Muscle of leg (tissue), 3 donors: ENCODE measurements at regions not wholly inside any gene's neighbourhood (a gene's known extent, or its start where the extent isn't known, plus 50 kb on each side); places are given as distances from the start of the nearest gene placed in this dataset.

Experiments
- DNase-seq: peaks from one replicate; pipeline ENCODE4 v3.0.0; 2013
- H3K27ac ChIP-seq: one replicate; pipeline ENCODE4 v1.5.1; 2013; ENCODE audit warnings: mild to moderate bottlenecking, low read length, control low read depth
- H3K27me3 ChIP-seq: one replicate; pipeline ENCODE4 v1.6.1; 2013; ENCODE audit warnings: low read length; ENCODE audit not compliant: control insufficient read depth, insufficient read depth
- H3K36me3 ChIP-seq: one replicate; pipeline ENCODE4 v1.6.1; 2013; ENCODE audit warnings: low read length; ENCODE audit not compliant: control insufficient read depth, insufficient read depth
- H3K4me1 ChIP-seq: one replicate; pipeline ENCODE4 v1.6.1; 2013; ENCODE audit warnings: low read length; ENCODE audit not compliant: control insufficient read depth, insufficient read depth
- H3K4me3 ChIP-seq: one replicate; pipeline ENCODE4 v1.5.1; 2013; ENCODE audit warnings: low read length, control low read depth
- H3K9me3 ChIP-seq: replicated peaks from 2 replicates; pipeline ENCODE4 v1.6.1; 2013; ENCODE audit warnings: low read depth, low read length; ENCODE audit not compliant: control insufficient read depth
- WGBS: methylation state at CpG from one replicate; pipeline ENCODE4 v1.1.5; 2013; ENCODE audit warnings: missing lambda C conversion rate; ENCODE audit not compliant: insufficient coverage; 5-methylcytosine and 5-hydroxymethylcytosine counted together

- H3K27ac ChIP-seq = no peak overlapping the region
- DNase-seq = no peak
- H3K36me3 ChIP-seq = no peaks in the 10 kb centered on the region
Measured at GRCh38 chr12:43057566-43057965, 468.0 kb upstream of the PRICKLE1 start.

GRCh38 chr12:43054085-43054484 is 464.5 kb upstream of the PRICKLE1 start:
- no peaks in the 10 kb centered on the region for H3K9me3 ChIP-seq
- no peak overlapping the region for H3K4me3 ChIP-seq
- no CpG with 5 or more reads among the region's 2 CpGs for WGBS
- H3K27me3 ChIP-seq = no peaks in the 10 kb centered on the region
- H3K27ac ChIP-seq = no peak overlapping the region
- H3K36me3 ChIP-seq = no peaks in the 10 kb centered on the region
- DNase-seq = no peak
- no peaks in the 10 kb centered on the region for H3K4me1 ChIP-seq

More at GRCh38 chr12:43057566-43057965, 468.0 kb upstream of the PRICKLE1 start:
- H3K4me3 ChIP-seq = no peak overlapping the region
- H3K4me1 ChIP-seq = no peaks in the 10 kb centered on the region
- no peaks in the 10 kb centered on the region for H3K27me3 ChIP-seq
- H3K9me3 ChIP-seq = no peaks in the 10 kb centered on the region

GRCh38 chr12:43052441-43052840 is 462.9 kb upstream of the PRICKLE1 start:
- H3K27me3 ChIP-seq = no peaks in the 10 kb centered on the region
- no peak overlapping the region for H3K4me3 ChIP-seq
- no peak overlapping the region for H3K27ac ChIP-seq
- no peaks in the 10 kb centered on the region for H3K9me3 ChIP-seq
- H3K36me3 ChIP-seq = no peaks in the 10 kb centered on the region
- DNase-seq = no peak
- no peaks in the 10 kb centered on the region for H3K4me1 ChIP-seq
- WGBS = 85% methylated on average over 2 of the region's 6 CpGs

- no peaks in the 10 kb centered on the region for H3K9me3 ChIP-seq
- no peak overlapping the region for H3K27ac ChIP-seq
- H3K27me3 ChIP-seq = no peaks in the 10 kb centered on the region
- no peak overlapping the region for H3K4me3 ChIP-seq
- H3K4me1 ChIP-seq = no peaks in the 10 kb centered on the region
- no CpG with 5 or more reads among the region's 2 CpGs for WGBS
- H3K36me3 ChIP-seq = no peaks in the 10 kb centered on the region
- DNase-seq = no peak
Measured at GRCh38 chr12:43044241-43044640, 454.7 kb upstream of the PRICKLE1 start.

GRCh38 chr12:43038991-43039390 is 449.4 kb upstream of the PRICKLE1 start:
- Histone ChIP-seq H3K27me3 (no peaks in the 10 kb centered on the region), H3K4me1 (no peaks in the 10 kb centered on the region), H3K27ac (no peak overlapping the region), H3K9me3 (no peaks in the 10 kb centered on the region), H3K36me3 (no peaks in the 10 kb centered on the region), H3K4me3 (no peak overlapping the region)
- DNase-seq = no peak
- 38% methylated on average over 3 of the region's 3 CpGs for WGBS

GRCh38 chr12:43029971-43030370 is 440.4 kb upstream of the PRICKLE1 start:
- no peak for DNase-seq
- H3K27me3 ChIP-seq = no peaks in the 10 kb centered on the region
- peaks cover 2% of the 10 kb centered on the region for H3K9me3 ChIP-seq
- H3K36me3 ChIP-seq = no peaks in the 10 kb centered on the region
- H3K27ac ChIP-seq = no peak overlapping the region
- no peaks in the 10 kb centered on the region for H3K4me1 ChIP-seq
- H3K4me3 ChIP-seq = no peak overlapping the region
- WGBS = no CpG with 5 or more reads among the region's 2 CpGs

GRCh38 chr12:43028826-43029225 is 439.3 kb upstream of the PRICKLE1 start:
- H3K4me1 ChIP-seq = no peaks in the 10 kb centered on the region
- WGBS = 57% methylated on average over 3 of the region's 3 CpGs
- peaks cover 2% of the 10 kb centered on the region for H3K9me3 ChIP-seq
- DNase-seq = no peak
- H3K27ac ChIP-seq = no peak overlapping the region
- H3K27me3 ChIP-seq = no peaks in the 10 kb centered on the region
- no peaks in the 10 kb centered on the region for H3K36me3 ChIP-seq
- no peak overlapping the region for H3K4me3 ChIP-seq

GRCh38 chr12:43022838-43023237 is 433.3 kb upstream of the PRICKLE1 start:
- Histone ChIP-seq H3K27me3 (no peaks in the 10 kb centered on the region), H3K36me3 (no peaks in the 10 kb centered on the region), H3K4me1 (no peaks in the 10 kb centered on the region), H3K4me3 (no peak overlapping the region), H3K9me3 (no peaks in the 10 kb centered on the region), H3K27ac (no peak overlapping the region)
- WGBS = no CpG with 5 or more reads among the region's 1 CpG
- no peak for DNase-seq

GRCh38 chr12:43015090-43015737 is 425.7 kb upstream of the PRICKLE1 start:
- Histone ChIP-seq H3K27ac (no peak overlapping the region), H3K4me1 (no peaks in the 10 kb centered on the region), H3K36me3 (no peaks in the 10 kb centered on the region), H3K27me3 (no peaks in the 10 kb centered on the region), H3K4me3 (no peak overlapping the region), H3K9me3 (peaks cover 2% of the 10 kb centered on the region)
- whole genome bisulfite sequencing = 97% methylated on average over 3 of the region's 4 CpGs
- no peak for DNase-seq

- WGBS = 0% methylated on average over 1 of the region's 2 CpGs
- H3K9me3 ChIP-seq = peaks cover 2% of the 10 kb centered on the region
Measured at GRCh38 chr12:43011383-43011926, 421.9 kb upstream of the PRICKLE1 start.

GRCh38 chr12:43009846-43010240 is 420.3 kb upstream of the PRICKLE1 start:
- peak; percentile 32 for DNase-seq
- no peaks in the 10 kb centered on the region for H3K9me3 ChIP-seq
- no peaks in the 10 kb centered on the region for H3K27me3 ChIP-seq
- no peak overlapping the region for H3K4me3 ChIP-seq
- H3K36me3 ChIP-seq = no peaks in the 10 kb centered on the region
- H3K27ac ChIP-seq = no peak overlapping the region
- no peaks in the 10 kb centered on the region for H3K4me1 ChIP-seq

More at GRCh38 chr12:43011383-43011926, 421.9 kb upstream of the PRICKLE1 start:
- DNase-seq = no peak
- Histone ChIP-seq H3K4me3 (no peak overlapping the region), H3K4me1 (no peaks in the 10 kb centered on the region), H3K27me3 (no peaks in the 10 kb centered on the region), H3K36me3 (no peaks in the 10 kb centered on the region), H3K27ac (no peak overlapping the region)
